ENCODE measurements at regions not wholly inside any gene's neighbourhood (a gene's known extent, or its start where the extent isn't known, plus 50 kb on each side); places are given as distances from the start of the nearest gene placed in this dataset.

DNA sequence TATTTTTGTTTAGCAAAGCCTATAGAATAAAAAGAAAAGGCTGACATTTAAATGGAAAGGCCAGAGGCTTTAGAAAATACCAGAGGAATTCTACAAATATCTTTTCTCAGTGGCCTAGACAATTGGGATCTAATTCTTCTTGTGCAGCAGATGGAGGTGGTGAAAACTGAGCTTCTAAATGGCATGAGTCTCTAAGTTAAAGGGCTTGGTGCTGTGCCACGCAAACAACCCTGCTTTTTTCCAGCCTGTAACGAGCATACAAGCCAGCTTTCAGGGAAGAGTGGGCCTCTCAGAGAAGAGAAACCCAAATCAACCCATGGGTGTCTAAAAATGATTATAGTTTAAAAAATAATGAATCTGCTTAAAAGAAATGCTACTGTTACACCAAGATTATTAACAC lies 237.9 kb upstream of the NAV3 start:
- TF ChIP-seq, protein P1, sequence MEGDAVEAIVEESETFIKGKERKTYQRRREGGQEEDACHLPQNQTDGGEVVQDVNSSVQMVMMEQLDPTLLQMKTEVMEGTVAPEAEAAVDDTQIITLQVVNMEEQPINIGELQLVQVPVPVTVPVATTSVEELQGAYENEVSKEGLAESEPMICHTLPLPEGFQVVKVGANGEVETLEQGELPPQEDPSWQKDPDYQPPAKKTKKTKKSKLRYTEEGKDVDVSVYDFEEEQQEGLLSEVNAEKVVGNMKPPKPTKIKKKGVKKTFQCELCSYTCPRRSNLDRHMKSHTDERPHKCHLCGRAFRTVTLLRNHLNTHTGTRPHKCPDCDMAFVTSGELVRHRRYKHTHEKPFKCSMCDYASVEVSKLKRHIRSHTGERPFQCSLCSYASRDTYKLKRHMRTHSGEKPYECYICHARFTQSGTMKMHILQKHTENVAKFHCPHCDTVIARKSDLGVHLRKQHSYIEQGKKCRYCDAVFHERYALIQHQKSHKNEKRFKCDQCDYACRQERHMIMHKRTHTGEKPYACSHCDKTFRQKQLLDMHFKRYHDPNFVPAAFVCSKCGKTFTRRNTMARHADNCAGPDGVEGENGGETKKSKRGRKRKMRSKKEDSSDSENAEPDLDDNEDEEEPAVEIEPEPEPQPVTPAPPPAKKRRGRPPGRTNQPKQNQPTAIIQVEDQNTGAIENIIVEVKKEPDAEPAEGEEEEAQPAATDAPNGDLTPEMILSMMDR (IDR thresholded peaks at IDR 0.05; ENCODE audit: extremely low read depth in 1 of 2, insufficient read depth in 1 of 2, low read depth in 1 of 2, low read length in 2 of 2), result no peak
- TF ChIP-seq EZH2 (IDR thresholded peaks at IDR 0.05; ENCODE audit: borderline replicate concordance, low read depth, low read length, severe bottlenecking), result no peak

Measured in endothelial cell of umbilical vein (primary cell).